Choroid plexus epithelial cell (primary cell): ENCODE measurements at regions not wholly inside any gene's neighbourhood (a gene's known extent, or its start where the extent isn't known, plus 50 kb on each side); places are given as distances from the start of the nearest gene placed in this dataset.

ENCODE experiments used
- DNase-seq: peaks from one replicate; pipeline ENCODE4 v3.0.0-alpha.2; 2010; ENCODE audit warnings: low read depth
- H3K4me3 ChIP-seq: 2 replicates; pipeline ENCODE4 v1.5.1; 2011; ENCODE audit warnings: low read depth, mild to moderate bottlenecking, control low read depth, low read length, moderate library complexity
- TF ChIP-seq, protein P1 (sequence below): conservative IDR thresholded peaks from 2 replicates; pipeline ENCODE4 v1.5.1; 2011; ENCODE audit warnings: low read depth, mild to moderate bottlenecking, control low read depth, inconsistent platforms, low read length, moderate library complexity

DNA sequence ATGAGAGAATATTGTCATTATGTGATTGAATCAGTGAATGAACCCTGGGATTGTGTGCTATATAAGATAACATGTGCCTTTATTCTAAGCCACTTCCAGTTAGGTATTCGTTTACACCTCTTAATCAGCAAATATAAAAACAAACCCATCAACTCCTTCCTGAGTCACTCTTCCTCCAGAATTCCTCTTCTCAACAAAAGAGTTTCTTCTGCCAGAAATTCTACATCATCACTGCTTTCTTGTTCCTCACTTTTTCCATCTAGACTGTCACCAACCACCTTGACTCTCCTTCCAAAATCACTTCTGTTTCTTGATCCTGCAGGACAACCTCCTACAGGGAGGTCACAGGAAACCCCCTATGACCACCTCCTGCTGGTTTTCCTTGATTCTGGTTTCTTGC lies 261.4 kb downstream of the CYP26B1 start:
- H3K4me3 ChIP-seq, result no peak overlapping the region
- TF ChIP-seq, protein P1, sequence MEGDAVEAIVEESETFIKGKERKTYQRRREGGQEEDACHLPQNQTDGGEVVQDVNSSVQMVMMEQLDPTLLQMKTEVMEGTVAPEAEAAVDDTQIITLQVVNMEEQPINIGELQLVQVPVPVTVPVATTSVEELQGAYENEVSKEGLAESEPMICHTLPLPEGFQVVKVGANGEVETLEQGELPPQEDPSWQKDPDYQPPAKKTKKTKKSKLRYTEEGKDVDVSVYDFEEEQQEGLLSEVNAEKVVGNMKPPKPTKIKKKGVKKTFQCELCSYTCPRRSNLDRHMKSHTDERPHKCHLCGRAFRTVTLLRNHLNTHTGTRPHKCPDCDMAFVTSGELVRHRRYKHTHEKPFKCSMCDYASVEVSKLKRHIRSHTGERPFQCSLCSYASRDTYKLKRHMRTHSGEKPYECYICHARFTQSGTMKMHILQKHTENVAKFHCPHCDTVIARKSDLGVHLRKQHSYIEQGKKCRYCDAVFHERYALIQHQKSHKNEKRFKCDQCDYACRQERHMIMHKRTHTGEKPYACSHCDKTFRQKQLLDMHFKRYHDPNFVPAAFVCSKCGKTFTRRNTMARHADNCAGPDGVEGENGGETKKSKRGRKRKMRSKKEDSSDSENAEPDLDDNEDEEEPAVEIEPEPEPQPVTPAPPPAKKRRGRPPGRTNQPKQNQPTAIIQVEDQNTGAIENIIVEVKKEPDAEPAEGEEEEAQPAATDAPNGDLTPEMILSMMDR, result no peak
- no peak for DNase-seq

- no peak overlapping the region for H3K4me3 ChIP-seq
- TF ChIP-seq, protein P1, result no peak
- DNase-seq, result peak; percentile 87
Observed at GRCh38 chr2:71884303-71885042, 263.2 kb downstream of the CYP26B1 start.

- no peak overlapping the region for H3K4me3 ChIP-seq
Observed at GRCh38 chr2:71882949-71883472, 264.7 kb downstream of the CYP26B1 start.

GRCh38 chr2:71882236-71882946 lies 265.3 kb downstream of the CYP26B1 start:
- H3K4me3 ChIP-seq, result no peak overlapping the region
- DNase-seq, result no peak
- TF ChIP-seq, protein P1, result no peak

More at GRCh38 chr2:71882949-71883472, 264.7 kb downstream of the CYP26B1 start:
- DNase-seq, result peak; percentile 95
- TF ChIP-seq, protein P1, result no peak

GRCh38 chr2:71880846-71881610 lies 266.6 kb downstream of the CYP26B1 start:
- no peak overlapping the region for H3K4me3 ChIP-seq
- peak; percentile 70 for DNase-seq
- TF ChIP-seq, protein P1, result no peak

- no peak for DNase-seq
- TF ChIP-seq, protein P1, result no peak
- no peak overlapping the region for H3K4me3 ChIP-seq
Observed at GRCh38 chr2:71880287-71880686, 267.4 kb downstream of the CYP26B1 start.
